HG03175 (cell line): ENCODE measurements at regions not wholly inside any gene's neighbourhood (a gene's known extent, or its start where the extent isn't known, plus 50 kb on each side); places are given as distances from the start of the nearest gene placed in this dataset.

Experiments used
- ATAC-seq: cut with Tn5 transposase; IDR thresholded peaks from one replicate; pipeline ENCODE4 v1.9.1; 2021; ENCODE audit warnings: mild to moderate bottlenecking, moderate library complexity; ENCODE audit not compliant: unreplicated experiment

DNA sequence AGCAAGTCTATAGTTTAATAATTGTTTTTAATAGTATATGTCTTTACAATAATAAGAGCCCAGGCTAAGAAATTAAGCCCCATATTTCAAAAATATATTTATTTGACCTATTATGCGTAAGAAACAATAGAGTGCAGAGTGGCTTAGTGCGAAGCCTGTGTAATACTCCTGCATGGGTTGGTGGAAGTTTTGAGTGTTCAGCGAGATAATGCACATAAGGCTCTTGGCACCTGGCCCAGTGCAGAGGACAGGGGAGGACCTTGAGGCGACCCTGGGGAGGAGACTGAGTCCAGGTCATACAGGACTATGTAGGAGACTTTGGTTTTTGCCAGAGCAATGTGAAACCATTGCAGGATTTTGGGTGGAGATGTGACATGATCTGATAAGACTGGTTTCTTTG, 132.4 kb upstream of the ST6GAL2 start:
- no peak for ATAC-seq

DNA sequence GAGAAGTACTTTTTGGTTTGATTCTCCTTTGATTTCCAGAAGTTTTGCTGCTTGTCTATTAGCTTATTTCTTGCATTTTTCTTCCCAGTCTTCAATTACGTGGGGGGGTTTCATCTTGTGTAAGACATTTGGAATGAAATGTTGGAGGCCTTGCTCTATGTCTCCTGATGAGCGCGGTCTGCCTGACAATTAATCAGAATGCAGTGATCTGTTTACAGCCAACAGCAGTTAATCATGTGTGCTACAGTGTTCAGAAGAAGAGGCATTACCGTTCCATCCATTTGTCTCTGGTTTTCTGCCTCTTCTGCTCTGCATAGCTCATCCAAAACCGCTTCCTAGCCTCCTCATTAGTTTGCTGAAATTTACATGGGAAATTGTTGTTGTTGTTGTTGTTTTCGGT, 134.4 kb upstream of the ST6GAL2 start:
- ATAC-seq, result no peak

DNA sequence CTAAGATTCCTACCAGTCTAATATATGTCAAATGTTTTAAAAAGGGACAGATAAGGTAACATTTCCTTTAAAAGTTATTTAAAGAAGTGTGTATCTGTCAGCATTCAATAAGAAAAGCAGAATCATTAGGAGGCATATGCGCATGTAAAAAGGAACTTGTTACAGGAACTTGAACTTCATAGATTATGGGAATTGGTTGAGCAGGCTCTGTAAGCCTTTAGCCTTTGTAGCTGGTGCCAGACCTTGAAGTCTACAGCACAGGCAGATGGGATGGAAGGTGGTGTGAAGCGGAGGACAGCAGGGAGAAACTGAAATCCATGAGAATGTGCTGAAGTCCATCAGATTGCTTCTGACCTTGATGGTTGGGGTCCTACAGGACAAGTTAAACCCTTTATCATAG, 138.3 kb upstream of the ST6GAL2 start:
- ATAC-seq, result no peak

DNA sequence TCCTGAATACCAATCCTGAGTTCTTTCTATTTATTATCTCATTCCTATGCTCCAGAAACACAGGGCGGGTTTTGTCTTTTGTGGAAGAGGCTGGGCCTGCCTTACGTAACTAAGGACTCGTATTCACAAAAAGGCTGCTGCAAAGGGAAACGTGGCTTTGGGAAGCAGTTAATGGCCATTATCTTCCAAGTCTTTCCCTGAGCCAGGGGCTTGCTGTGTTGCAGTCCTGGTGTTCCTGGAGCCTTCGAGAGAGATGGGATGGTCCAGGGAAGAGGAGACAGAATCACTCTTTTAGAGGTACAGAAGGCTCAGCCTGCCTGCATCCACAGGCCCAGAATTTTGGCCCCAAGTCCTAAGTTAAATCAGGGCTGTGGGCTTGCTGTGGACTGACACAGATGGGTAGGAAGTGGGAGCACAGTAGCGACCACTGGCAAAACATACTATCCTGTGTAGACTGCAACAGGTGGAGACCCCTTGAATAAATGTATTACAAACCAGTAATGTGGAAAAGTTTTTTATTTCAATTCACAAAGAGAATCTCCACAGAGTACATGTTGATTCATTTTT, 139.4 kb upstream of the ST6GAL2 start:
- no peak for ATAC-seq

DNA sequence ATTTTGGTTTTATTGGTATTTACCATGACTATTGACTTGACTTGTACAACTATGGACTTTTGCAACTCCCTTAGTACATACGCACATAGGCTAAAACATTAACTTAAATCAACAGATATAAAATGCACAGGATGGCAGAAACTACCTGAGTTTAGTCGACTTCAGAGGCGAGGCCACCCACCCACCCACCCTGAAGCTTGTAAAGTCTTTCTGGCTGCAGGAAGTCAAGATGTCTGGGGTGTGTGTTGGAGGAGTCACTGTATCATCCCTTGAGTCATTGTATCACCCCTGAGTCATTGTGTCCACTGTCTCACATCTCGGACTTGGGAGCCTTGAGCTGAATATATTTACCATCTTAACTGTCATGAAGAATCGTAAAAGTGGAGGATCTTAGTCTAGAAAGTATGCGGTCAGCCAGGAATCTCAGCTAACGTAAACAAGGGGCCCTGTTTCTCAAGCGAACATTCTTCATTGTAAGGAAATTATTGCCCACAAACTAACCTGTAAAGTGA, 140.0 kb upstream of the ST6GAL2 start:
- ATAC-seq, result no peak

DNA sequence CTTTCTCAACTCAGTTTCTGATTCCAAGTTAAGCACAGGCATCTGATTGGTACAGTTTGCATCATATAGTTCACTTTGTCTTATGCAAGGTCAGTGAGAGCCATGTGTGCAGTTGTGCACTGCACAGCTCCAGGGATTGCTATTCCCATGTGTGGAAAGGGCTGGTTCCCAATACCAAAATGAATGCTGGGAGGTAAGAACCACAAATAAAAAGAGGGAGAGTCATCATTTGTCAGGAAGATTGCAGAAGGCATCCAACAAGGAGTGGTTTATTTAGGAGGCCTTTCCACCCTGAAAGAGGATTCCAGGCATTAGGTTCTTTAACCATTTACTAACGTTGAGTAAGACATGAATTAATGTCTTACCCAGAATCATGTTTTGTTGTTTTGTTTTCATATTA, 141.2 kb upstream of the ST6GAL2 start:
- ATAC-seq, result no peak

DNA sequence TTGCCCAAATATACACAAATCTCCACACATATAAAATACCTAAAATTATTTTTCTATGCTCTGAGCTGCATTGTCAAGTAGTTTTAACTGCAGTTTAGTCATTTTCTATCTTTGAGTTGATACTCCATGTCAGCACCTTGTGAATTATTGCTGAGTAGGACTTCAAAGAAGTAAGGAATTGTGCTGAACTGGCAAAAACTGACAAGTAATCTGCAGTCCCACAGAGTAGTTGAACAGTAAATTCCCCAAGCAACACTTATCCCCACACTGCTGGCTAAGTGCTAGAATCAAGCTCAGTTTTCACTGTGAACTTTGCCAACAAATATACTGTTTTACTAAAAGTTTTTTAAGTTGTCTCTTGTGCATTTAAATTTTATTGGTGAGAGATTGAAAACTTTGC, 141.8 kb upstream of the ST6GAL2 start:
- no peak for ATAC-seq

DNA sequence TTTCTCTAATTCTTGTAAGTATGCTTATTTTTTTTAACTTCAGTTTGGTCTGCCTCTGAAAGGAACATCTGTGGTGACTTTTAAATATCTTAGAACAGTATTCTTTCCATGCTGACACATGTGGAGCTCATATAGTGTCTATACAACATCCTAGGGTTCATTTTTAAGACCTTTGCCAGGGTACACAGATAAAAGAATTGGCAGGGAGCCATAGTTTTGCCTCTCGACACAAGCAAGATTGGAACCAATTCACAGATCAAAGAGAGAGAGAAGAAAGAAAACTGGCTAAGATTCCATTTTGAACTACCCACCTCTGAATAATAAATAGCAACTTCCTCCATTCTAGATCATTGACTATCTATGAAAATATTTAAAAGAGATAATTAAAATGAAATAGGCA, 142.7 kb upstream of the ST6GAL2 start:
- no peak for ATAC-seq

DNA sequence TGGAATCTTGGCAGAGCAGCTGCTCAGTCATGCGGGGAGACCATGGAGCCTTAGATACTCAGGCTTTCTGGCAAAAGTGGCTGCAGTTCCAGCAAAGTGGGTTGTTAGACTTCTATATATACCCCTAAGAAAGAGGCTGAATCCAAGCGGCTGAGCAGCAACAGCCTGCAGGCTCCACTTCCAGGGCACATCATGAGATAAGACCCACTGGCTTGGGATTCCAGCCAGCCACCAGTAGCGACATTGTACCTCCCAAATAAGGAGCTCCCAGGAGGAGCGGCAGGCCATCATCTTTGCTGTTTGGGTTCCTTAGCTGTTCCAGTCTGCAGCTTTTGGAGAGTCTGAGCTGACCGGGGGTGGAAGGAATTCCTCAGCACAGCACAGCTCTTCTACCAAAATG, 150.3 kb upstream of the ST6GAL2 start:
- no peak for ATAC-seq

DNA sequence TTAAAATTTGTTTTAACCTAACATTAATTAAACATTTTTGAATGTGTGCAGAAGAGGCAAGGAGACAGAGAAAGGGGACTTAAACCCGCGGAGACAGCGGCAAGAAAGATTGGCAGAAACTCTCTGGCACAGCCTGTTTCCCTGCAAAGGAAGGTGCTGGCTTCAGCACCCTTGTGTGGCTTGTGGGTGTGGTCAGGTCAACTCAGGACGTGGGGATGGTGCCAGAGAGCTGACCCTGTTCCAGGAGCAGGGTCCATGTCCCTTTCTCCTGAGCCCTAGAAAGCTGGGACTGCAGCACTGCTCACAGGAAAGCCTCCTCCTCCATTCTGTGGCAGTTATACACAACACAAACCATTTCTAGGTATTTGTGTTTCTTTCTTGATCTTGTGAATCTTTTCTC, 176.2 kb upstream of the ST6GAL2 start:
- no peak for ATAC-seq

DNA sequence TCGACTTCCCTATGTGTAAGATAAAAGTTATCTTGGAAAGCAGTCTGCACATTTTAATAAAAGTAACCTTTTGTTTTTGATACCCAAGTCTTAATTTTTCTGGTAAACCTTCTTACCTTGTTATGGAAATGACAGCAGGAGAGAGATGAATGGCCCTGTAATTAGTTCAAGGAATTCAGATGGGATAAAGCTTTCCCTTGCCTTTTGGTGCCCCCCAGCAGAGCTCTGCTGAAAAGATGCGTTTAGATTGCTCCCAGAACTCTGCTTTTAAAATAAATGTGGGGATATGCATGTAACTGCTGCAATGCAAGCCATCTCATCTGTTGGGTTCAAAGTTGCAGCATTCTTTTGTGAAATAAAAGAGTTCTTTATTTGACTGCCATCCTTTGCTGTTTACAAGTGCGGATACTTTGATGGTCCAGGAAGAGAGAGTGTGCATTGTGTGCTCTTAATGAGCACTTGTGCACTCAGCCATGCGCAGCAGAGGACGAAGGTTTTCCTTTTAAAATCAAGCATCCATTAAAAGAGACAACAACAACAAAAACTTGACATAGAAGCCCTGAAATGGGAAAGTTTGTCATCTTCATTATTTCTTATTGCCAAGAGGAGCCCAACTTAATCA, 176.7 kb upstream of the ST6GAL2 start:
- no peak for ATAC-seq

DNA sequence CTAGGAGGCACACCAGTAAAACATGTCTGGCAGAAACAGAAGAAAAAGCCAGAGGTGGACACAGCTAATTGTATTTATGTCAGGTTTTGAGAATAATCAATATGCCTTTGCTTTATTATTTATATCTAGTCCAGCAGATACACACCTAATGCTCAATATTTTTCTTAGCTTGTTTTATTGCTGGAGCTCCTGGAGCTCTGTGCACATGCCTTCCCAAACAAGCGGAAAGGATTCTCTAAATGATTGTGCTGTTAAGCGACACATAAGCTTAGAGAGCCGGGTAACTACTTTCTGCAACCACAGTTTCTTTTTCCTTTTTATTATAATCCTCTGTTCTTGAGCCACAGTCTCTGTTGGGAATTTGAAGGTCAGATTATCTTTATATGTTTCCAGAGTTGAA, 177.3 kb upstream of the ST6GAL2 start:
- ATAC-seq, result no peak

DNA sequence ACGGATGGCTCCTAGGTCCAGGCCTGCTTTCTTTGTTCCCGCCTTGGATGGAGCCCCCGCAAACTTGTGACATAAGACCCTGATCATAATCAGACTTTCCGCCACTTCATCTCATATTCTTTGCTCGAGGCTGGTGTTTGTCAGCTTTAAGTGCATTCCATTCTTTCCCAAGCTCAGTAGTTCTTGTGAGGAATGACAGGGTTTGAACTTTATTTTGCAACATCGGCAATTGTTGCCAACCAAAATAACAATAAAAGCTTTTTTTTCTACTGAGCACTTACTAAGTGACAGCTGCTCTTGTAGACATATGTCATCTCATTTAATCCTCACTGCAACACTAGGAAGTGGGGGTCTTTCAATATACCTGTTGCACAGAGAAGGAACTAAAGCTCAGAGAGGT, 178.8 kb upstream of the ST6GAL2 start:
- ATAC-seq, result no peak

DNA sequence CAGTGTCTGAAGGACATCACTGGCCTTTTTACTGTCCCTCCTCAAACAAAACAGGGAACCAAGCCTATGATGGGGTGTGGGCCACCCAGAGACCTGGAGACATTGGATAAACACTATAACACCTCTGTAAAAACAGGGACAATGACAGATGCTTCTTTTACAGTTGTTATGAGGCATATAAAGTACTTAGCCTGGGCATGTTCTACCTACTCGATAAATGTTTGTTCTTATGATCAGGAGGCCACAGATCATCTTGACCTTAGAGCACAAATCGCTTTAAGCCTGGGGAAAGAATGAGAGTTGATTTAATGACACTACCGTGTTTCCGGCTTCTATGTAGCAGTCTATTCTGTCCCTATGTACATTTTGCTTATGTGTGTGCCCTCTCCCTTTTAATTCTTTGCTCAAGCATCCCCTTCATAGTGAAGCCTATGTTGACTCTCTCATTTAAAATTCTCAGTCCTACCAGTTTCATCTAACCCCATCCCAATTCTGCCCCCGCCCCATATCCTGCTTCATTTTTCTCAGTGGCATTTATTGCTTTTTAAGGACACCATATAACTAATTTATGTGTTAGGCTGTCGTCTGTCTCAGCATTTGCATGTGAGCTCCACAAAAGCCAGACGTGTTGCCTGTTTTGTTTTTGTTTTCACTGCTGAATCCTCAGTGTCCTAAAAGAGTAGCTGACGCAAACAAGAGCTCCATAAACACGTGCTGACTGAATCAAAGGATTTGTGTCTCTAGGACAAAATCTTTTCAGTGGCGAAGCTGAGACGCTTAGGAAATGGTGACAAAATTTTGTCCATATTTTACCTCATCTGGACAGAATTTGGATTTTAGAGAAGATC, 182.3 kb upstream of the ST6GAL2 start:
- ATAC-seq, result no peak

DNA sequence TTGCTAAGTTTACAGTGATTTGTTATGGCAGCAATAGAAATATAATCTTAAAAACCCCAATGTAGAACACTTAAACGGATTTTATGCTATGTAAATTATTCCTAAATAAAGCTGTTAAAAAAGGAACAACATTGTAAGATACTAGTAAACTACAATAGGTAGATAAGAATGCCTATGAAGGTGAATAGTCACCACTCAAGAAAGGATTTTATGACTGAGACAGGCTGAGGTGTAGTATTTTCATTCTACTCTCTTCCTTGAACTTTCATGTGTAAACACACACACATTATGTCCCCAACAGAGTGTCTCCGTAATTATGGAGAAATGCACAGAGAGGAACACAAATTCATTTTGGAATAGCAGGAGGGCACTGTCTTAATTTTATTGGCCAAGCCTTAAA, 183.9 kb upstream of the ST6GAL2 start:
- ATAC-seq, result no peak

DNA sequence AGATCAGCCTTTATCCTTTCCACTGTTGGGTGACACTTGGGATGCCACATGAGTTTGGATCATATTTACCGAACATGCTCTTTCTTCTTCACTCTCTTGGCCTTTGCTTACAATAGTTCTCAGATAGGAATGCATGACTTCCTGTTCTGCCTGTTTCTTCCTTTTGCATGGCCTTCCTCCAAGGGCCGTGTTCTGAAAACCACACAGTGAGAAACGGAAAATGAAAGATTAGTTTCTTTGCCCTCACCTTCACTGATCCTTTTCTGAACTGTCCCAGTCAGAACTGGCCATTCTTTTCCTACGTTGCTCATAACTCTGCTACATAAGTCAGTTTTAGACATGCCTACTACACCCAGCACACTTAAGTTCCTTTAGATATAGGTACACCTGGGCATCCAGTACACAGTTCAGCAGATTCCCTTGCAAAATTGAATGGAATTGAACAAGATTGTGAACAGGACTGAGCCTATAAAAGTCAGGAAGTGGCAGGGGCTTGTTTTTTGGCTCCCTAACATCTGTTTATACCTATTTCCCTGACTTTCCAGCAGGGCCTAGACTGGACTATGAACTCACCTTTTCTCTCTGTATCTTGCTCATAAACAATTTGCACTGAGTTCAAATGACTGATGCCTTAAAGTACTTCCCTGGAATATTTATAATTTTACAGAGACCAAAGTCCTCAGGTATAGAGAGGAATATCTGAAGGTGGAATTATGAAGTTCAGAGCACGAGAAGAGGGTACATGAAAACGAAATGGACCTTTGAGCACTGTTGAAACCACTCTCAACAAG, 186.4 kb upstream of the ST6GAL2 start:
- ATAC-seq, result no peak

DNA sequence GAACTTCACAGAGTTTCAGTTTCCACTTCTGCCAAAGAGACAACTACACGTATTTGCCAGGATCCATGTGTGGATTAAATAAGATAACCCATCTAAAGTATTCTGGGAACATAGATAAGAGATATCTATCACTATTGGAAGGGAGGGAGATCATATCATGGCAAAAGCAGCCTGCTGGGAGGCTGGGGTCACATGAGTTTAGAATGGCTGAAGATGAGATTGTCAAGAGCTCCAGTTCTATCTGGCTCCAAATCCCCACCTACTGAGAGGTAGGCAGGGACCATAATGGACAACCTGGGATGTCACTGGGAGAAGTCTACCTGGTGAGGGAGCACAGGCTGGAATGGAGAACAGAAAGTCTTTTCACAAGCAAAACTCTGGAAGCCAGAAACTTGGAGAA, 192.6 kb upstream of the ST6GAL2 start:
- no peak for ATAC-seq

DNA sequence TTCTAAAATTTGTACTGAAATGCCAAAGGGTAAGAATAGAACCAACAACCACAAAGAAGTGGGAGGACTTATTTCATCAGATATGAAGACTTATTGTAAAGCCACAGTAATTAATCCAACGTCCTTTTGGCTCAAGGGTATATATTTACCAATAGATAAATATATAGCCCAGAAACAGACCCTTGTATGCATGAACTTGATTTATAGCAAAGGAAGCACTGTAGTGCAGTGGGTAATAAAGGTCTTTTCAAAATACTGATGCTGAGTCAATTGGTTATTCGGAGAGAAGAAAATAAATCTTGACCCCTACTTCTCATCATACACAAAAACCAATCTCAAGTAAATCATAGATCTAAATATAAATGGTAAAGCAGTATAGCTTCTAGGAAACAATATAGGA, 200.5 kb upstream of the ST6GAL2 start:
- ATAC-seq, result no peak

DNA sequence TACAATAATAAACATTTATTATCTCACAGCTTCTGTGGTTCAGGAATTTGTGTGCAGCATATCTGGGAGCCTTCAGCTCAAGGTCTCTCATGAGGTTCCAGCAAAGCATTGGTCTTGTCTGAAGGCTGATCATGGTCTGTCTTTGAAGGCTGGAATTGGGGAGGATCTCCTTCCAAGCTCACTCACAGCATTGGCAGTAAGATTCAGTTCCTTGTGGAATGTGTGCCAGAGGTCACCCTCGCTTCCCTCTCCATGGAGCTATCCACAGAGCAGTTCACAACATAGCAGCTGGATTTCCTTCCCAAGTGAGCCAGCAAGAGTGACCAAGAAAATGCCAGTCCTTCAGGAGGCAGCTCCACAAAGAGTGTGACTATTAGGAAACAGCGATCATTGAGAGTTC, 202.2 kb upstream of the ST6GAL2 start:
- ATAC-seq, result no peak

DNA sequence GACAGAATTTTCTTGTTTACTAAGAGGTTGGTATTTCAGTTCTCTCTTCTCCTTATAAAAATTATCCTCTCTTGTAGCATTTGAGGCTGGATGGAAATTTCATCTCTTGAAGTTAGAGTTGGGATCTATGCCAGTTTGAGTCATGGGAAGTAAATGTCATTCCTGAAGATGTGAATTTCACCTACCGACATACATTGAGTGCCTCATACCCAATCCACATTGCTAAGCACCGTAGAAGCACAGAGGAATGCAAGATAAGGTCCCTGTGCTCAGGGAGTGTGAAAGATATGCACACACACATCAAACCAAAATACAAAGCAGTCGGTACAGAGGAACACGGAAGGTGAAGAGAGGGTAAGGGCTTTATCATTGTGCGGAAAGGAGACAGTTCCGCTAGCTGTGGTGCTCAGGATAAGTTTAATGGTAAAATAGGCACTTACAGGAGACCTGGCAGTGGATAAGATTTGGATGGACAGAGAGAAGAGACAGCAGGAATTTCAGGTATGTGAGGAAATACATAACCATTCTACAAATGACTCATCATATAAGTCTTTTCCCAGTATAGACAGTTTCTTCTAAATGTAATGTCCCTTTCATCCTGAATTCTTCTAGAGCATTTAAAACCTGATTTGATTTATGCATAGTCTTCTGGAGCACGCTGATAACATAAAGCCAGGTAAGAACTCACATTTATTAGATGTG, 205.3 kb upstream of the ST6GAL2 start:
- ATAC-seq, result no peak

DNA sequence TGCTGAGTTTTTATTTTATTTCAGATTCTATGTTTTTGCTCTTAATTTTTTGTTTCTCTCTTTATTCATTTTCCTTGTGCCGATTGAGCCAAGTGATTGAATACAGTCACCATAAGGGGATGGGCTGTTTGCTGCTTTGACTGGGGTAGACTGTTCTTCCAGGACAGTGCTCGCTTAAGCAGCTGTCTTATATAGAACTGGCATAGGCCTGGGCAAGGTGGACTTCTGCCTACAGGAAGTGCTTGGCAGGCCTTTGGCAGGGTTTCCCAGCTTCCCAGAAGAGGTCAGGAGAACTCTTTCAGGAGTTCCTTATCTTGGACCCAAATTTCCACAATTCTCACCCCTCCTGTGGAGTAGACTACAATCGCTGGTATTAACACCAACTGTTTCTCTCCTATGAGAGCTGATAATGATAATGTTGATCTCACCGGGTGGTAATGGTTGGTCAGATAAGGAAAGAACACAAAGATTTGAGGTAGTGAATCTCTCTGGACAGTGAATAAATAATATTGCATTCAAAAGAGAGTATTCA, 207.5 kb upstream of the ST6GAL2 start:
- no peak for ATAC-seq
